ENCODE measurements at regions not wholly inside any gene's neighbourhood (a gene's known extent, or its start where the extent isn't known, plus 50 kb on each side); places are given as distances from the start of the nearest gene placed in this dataset.

- Histone ChIP-seq H3K27me3 (ENCODE audit: control insufficient read depth in 2 of 2, insufficient read depth in 2 of 2, low read length in 2 of 2) (peaks cover 9 to 16% of the 10 kb centered on the region in 2 experiments), H3K9me1 (ENCODE audit: control insufficient read depth, insufficient read depth, low read length) (no peaks in the 10 kb centered on the region), H3K27ac (ENCODE audit: extremely low read depth, low read depth, low read length) (no peak overlapping the region), H3K4me2 (ENCODE audit: insufficient read depth, low read length) (no peak overlapping the region), H3K79me2 (ENCODE audit: control insufficient read depth, insufficient read depth, low read length) (no peaks in the 10 kb centered on the region), H4K20me1 (replicated peaks; ENCODE audit: control insufficient read depth, insufficient read depth, low read length) (no peaks in the 10 kb centered on the region), H3K9me3 (replicated peaks; ENCODE audit: control insufficient read depth, insufficient read depth, low read depth, low read length) (no peaks in the 10 kb centered on the region), H3K4me3 (no peak overlapping the region), H2AFZ (ENCODE audit: low read depth, low read length) (no peak overlapping the region), H3K4me1 (replicated peaks in 1 of 2; ENCODE audit: control insufficient read depth in 2 of 2, insufficient read depth in 2 of 2, low read length in 2 of 2) (no peaks in the 10 kb centered on the region), H3K36me3 (ENCODE audit: control insufficient read depth, insufficient read depth, low read length) (no peaks in the 10 kb centered on the region), H3K9ac (ENCODE audit: insufficient read depth in 1 of 2, low read depth in 2 of 2, low read length in 2 of 2) (no peak overlapping the region)
- ChIA-PET CTCF (ENCODE audit: low intra/inter-chr PET ratio) (no interaction called here), POLR2A (no interaction called here)
- ATAC-seq (no peak), DNase-seq (ENCODE audit: extremely low read depth in 1 of 4, low spot score in 3 of 4) (no peak), FAIRE-seq (no peak)
- 0% methylated on average over 3 of the region's 3 CpGs for WGBS (ENCODE audit: insufficient coverage, low coverage, missing lambda C conversion rate)
- BruUV-seq (replicated peaks) = no TSS peak
- intact Hi-C loops (cut with micrococcal nuclease) (no loop called here), in situ Hi-C loops (cut with MboI) (no loop called here)
- TF ChIP-seq ZKSCAN3 (CRISPR knock-in tag; IDR thresholded peaks at IDR 0.05) (no peak), JUN (IDR thresholded peaks at IDR 0.05; ENCODE audit: borderline replicate concordance, low read depth, low read length) (no peak), JUN (CRISPR knock-in tag; IDR thresholded peaks at IDR 0.05; ENCODE audit: borderline replicate concordance) (no peak), PTTG1 (tag; IDR thresholded peaks at IDR 0.05; ENCODE audit: low read depth) (no peak), RUNX1 (IDR thresholded peaks at IDR 0.05; ENCODE audit: low read depth) (no peak), ETV6 (IDR thresholded peaks at IDR 0.05; ENCODE audit: borderline replicate concordance in 1 of 2, low read depth in 2 of 2, low read length in 1 of 2) (no peak), ETV6 (CRISPR knock-in tag; IDR thresholded peaks at IDR 0.05; ENCODE audit: borderline replicate concordance) (no peak), MYBL2 (IDR thresholded peaks at IDR 0.05; ENCODE audit: low read depth) (no peak), MYBL2 (CRISPR knock-in tag; IDR thresholded peaks at IDR 0.05; ENCODE audit: borderline replicate concordance) (no peak), POLR3A (IDR thresholded peaks at IDR 0.05; ENCODE audit: borderline replicate concordance, extremely low read depth, insufficient read depth, insufficient read length) (no peak), ZBTB43 (CRISPR knock-in tag; IDR thresholded peaks at IDR 0.05) (no peak), KLF1 (tag; IDR thresholded peaks at IDR 0.05) (no peak)
Measured at GRCh38 chr7:94062372-94062771, 58.2 kb upstream of the BET1 start.
